ENCODE measurements at regions not wholly inside any gene's neighbourhood (a gene's known extent, or its start where the extent isn't known, plus 50 kb on each side); places are given as distances from the start of the nearest gene placed in this dataset.
"Not testable (repeated sequence)": the region's sequence is repeated elsewhere in the genome, so short reads cannot be mapped to it uniquely, and the experiment has no call there.

DNA sequence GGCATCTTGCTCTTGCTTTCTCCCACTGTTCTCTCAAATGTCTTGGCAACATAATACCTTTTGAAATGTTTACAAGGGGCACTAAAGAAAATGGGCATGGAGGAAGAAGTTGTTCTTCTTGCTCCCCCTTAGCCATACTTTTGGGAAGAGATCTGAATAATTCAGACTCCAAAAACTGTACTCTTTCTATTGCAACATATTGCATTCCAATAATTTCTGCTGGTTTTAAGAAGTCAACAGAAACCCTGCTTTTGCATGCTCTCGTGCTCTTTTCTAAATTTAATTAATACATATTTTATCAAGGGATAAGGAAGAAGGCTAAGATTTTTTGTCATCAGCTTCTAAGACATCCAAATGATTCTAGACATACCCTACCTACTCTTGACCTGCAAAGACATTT lies 409.9 kb upstream of the SOX5 start:
- TF ChIP-seq CTCF (IDR thresholded peaks at IDR 0.05) (no peak), POLR2A (IDR thresholded peaks at IDR 0.05) (no peak), EP300 (IDR thresholded peaks at IDR 0.05) (no peak), POLR2AphosphoS5 (IDR thresholded peaks at IDR 0.05) (no peak)
- H3K4me3 ChIP-seq = no peak overlapping the region
- H3K27me3 ChIP-seq = no peaks in the 10 kb centered on the region
- peaks cover 0 to 17% (median 5%) of the 10 kb centered on the region in 4 donors for H3K4me1 ChIP-seq
- WGBS, 5 donors = 54 to 79% (median 67%) methylated on average over 1 of the region's 1 CpG
- no peaks in the 10 kb centered on the region for H3K36me3 ChIP-seq
- no peak overlapping the region for H3K27ac ChIP-seq
- H3K9me3 ChIP-seq = no peaks in the 10 kb centered on the region
- no peak for DNase-seq
- intact Hi-C loops (cut with DNase I; ENCODE audit: low total_unique reads) = no loop called here

DNA sequence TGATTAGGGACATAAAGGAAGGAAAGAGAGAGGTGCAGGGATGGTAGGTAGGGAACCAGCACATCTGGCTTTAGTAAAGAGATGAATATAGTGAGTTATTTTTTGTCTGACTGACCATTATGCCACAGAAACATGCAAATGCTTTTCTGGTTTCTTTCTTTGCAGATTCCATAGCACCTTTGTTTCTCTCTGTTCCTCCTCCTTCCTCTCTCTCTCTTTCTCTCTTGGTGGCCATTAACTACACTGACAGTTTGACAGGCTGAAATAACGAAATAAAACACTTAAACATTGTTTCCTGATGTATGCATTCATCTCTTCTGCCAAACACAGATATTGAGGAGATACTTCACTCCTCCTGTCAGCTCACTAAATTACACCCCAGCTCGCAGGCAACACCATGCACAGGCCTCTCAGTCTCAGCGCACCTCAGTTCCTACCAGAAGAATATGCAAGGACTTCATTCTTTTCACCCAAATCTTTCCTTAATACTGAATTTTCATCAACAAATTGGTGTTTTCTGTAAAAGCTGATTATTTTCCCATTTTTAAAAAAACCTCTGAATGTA lies 406.9 kb upstream of the SOX5 start:
- no peak for TF ChIP-seq POLR2AphosphoS5 (IDR thresholded peaks at IDR 0.05)
- no peak for TF ChIP-seq POLR2A (IDR thresholded peaks at IDR 0.05)
- no peak for TF ChIP-seq CTCF (IDR thresholded peaks at IDR 0.05)
- TF ChIP-seq EP300 (IDR thresholded peaks at IDR 0.05) = no peak
- H3K4me3 ChIP-seq = no peak overlapping the region
- WGBS, 5 donors = 77 to 90% (median 88%) methylated on average over 3 of the region's 3 CpGs
- DNase-seq = no peak
- H3K27ac ChIP-seq = no peak overlapping the region
- H3K27me3 ChIP-seq = no peaks in the 10 kb centered on the region
- no peaks in the 10 kb centered on the region for H3K9me3 ChIP-seq
- H3K4me1 ChIP-seq = peaks cover 0 to 11% (median 0%) of the 10 kb centered on the region in 4 donors
- no peaks in the 10 kb centered on the region for H3K36me3 ChIP-seq
- intact Hi-C loops (cut with DNase I; ENCODE audit: low total_unique reads) = no loop called here

GRCh38 chr12:24352363-24352762 lies 402.9 kb upstream of the SOX5 start:
- DNase-seq = no peak
- H3K36me3 ChIP-seq = no peaks in the 10 kb centered on the region
- TF ChIP-seq EP300 (IDR thresholded peaks at IDR 0.05) (no peak), CTCF (IDR thresholded peaks at IDR 0.05) (no peak), POLR2AphosphoS5 (IDR thresholded peaks at IDR 0.05) (no peak), POLR2A (IDR thresholded peaks at IDR 0.05) (no peak)
- intact Hi-C loops (cut with DNase I; ENCODE audit: low total_unique reads) = no loop called here
- no peaks in the 10 kb centered on the region for H3K9me3 ChIP-seq
- WGBS, 5 donors = 87 to 91% (median 88%) methylated on average over 5 of the region's 5 CpGs
- H3K4me3 ChIP-seq = no peak overlapping the region
- H3K27me3 ChIP-seq = no peaks in the 10 kb centered on the region
- no peaks in the 10 kb centered on the region for H3K4me1 ChIP-seq
- no peak overlapping the region for H3K27ac ChIP-seq

DNA sequence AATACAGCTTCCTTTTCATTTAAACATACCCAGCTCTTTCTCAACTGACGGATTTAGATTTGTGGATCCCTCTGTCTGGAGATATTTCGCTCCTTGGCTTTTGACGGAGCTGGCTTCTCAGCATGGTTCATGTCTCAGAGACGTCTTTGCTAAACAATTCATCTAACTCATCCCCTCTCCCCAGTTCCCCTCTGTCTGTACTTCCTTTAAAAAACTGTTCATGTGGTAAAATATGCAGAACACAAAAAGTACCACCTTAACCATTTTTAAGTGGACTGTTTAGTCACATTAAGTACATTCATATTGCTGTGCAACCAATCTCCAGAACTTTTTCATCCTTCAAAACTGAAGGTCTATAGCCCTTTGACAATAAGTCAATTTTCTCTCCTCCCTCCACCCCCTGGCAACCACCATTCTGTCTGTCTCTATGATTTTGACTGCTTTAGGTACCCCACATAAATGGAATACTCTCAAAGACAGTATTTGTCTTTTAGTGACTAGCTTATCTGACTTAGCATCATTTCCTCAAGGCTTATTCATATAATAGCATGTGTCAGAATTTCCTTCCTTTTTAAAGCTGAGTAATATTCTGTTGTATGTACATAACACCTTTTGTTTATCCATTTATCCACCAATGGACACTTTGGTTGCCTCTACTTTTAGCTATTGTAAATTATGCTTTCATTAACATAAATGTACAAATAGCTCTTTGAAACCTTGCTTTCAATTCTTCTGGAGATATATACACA lies 399.8 kb upstream of the SOX5 start:
- H3K4me1 ChIP-seq = no peaks in the 10 kb centered on the region
- H3K27me3 ChIP-seq = no peaks in the 10 kb centered on the region
- no peak overlapping the region for H3K27ac ChIP-seq
- no peak for DNase-seq
- WGBS, 5 donors = 92 to 95% (median 93%) methylated on average over 4 of the region's 4 CpGs
- H3K36me3 ChIP-seq = no peaks in the 10 kb centered on the region
- no peaks in the 10 kb centered on the region for H3K9me3 ChIP-seq
- TF ChIP-seq POLR2AphosphoS5 (IDR thresholded peaks at IDR 0.05) = no peak
- TF ChIP-seq CTCF (IDR thresholded peaks at IDR 0.05) = no peak
- no peak for TF ChIP-seq POLR2A (IDR thresholded peaks at IDR 0.05)
- TF ChIP-seq EP300 (IDR thresholded peaks at IDR 0.05) = no peak
- intact Hi-C loops (cut with DNase I; ENCODE audit: low total_unique reads) = no loop called here
- H3K4me3 ChIP-seq = no peak overlapping the region

GRCh38 chr12:24348180-24348579 lies 398.7 kb upstream of the SOX5 start:
- H3K27ac ChIP-seq; intact Hi-C loops (cut with DNase I; ENCODE audit: low total_unique reads); H3K27me3 ChIP-seq; H3K9me3 ChIP-seq; H3K36me3 ChIP-seq; DNase-seq; H3K4me1 ChIP-seq; H3K4me3 ChIP-seq: not testable (repeated sequence)
- 83 to 96% (median 90%) methylated on average over 5 of the region's 5 CpGs for WGBS, 5 donors

Data from stomach (tissue), 8 donors.